GM18505 (cell line): ENCODE measurements at regions not wholly inside any gene's neighbourhood (a gene's known extent, or its start where the extent isn't known, plus 50 kb on each side); places are given as distances from the start of the nearest gene placed in this dataset.

ENCODE experiments used
- ATAC-seq: cut with Tn5 transposase; IDR thresholded peaks from one replicate; pipeline ENCODE4 v1.9.1; 2021; ENCODE audit not compliant: unreplicated experiment
- POLR2A ChIP-seq: IDR thresholded peaks from 4 replicates; pipeline ENCODE4 v1.6.1; 2011; ENCODE audit warnings: borderline replicate concordance; ENCODE audit not compliant: insufficient read depth, insufficient read length; ENCODE audit errors: extremely low read depth

- TF ChIP-seq POLR2A, result no peak
- no peak for ATAC-seq
These were observed 56.1 kb upstream of the FHL2 start for GRCh38 chr2:105454801-105455485.

GRCh38 chr2:105451571-105452166 lies 52.8 kb upstream of the FHL2 start:
- ATAC-seq, result no peak
- no peak for TF ChIP-seq POLR2A

GRCh38 chr2:105450471-105450870 lies 51.6 kb upstream of the FHL2 start:
- ATAC-seq, result no peak
- TF ChIP-seq POLR2A, result no peak

GRCh38 chr2:105449076-105449475 lies 50.2 kb upstream of the FHL2 start:
- no peak for TF ChIP-seq POLR2A
- ATAC-seq, result no peak
